ENCODE measurements at regions not wholly inside any gene's neighbourhood (a gene's known extent, or its start where the extent isn't known, plus 50 kb on each side); places are given as distances from the start of the nearest gene placed in this dataset.

GRCh38 chr15:79535536-79535935 lies 103.4 kb downstream of the MINAR1 start:
- WGBS, 2 experiments (ENCODE audit: extremely low coverage in 1 of 2, insufficient coverage in 1 of 2, insufficient read length in 1 of 2, insufficient replicate concordance in 2 of 2, low coverage in 1 of 2, low lambda C conversion rate in 2 of 2, missing lambda C conversion rate in 1 of 2) = 91% methylated on average over 3 of the region's 3 CpGs; no CpG with 5 or more reads in 1 of the 2 experiments
- no peak overlapping the region for H3K4me2 ChIP-seq (ENCODE audit: insufficient read depth in 1 of 2, low read depth in 2 of 2, low read length in 2 of 2)

More at GRCh38 chr15:79535536-79535935, 103.4 kb downstream of the MINAR1 start:
- Histone ChIP-seq H2BK5ac (ENCODE audit: low read depth, low read length) (no peak overlapping the region), H2BK12ac (ENCODE audit: low read depth, low read length) (no peak overlapping the region), H3K14ac (ENCODE audit: insufficient read length) (no peak overlapping the region), H3K4me3 (ENCODE audit: extremely low read depth in 1 of 4, insufficient read depth in 2 of 4, low read depth in 3 of 4, low read length in 4 of 4) (no peak overlapping the region), H3K56ac (replicated peaks; ENCODE audit: insufficient read length, low read depth, low read length) (no peak overlapping the region), H3K18ac (ENCODE audit: extremely low read depth, low read length) (no peak overlapping the region), H3K23ac (ENCODE audit: insufficient read length) (no peak overlapping the region), H3K79me1 (ENCODE audit: low read depth, low read length) (no peaks in the 10 kb centered on the region), H3K4me1 (replicated peaks in 1 of 4; ENCODE audit: control insufficient read depth in 3 of 4, insufficient read depth in 4 of 4, low read length in 3 of 4) (no peaks in the 10 kb centered on the region), H3K27ac (ENCODE audit: low read depth, low read length) (no peak overlapping the region), H3K36me3 (ENCODE audit: control insufficient read depth in 2 of 4, insufficient read depth in 4 of 4, low read length in 3 of 4) (no peaks in the 10 kb centered on the region), H3K23me2 (ENCODE audit: low read depth, low read length) (no peaks in the 10 kb centered on the region), H3K9me3 (ENCODE audit: insufficient read depth in 2 of 2, low read depth in 1 of 2, low read length in 1 of 2) (no peaks in the 10 kb centered on the region), H3K9ac (replicated peaks in 1 of 4; ENCODE audit: extremely low read depth in 1 of 4, low read depth in 3 of 4, low read length in 3 of 4) (no peak overlapping the region), H3K4ac (replicated peaks; ENCODE audit: insufficient read length, low read depth, low read length) (no peak overlapping the region), H3K27me3 (replicated peaks in 1 of 4; ENCODE audit: control insufficient read depth in 3 of 4, extremely low read depth in 1 of 4, insufficient read depth in 3 of 4, low read length in 3 of 4) (no peaks in the 10 kb centered on the region), H2AK5ac (ENCODE audit: low read depth, low read length) (no peak overlapping the region), H2BK120ac (replicated peaks; ENCODE audit: low read depth, low read length) (no peak overlapping the region), H3K79me2 (ENCODE audit: control insufficient read depth in 1 of 2, insufficient read depth in 2 of 2, low read length in 2 of 2) (no peaks in the 10 kb centered on the region), H2AFZ (ENCODE audit: low read length) (no peak overlapping the region), H2BK15ac (ENCODE audit: low read length) (no peak overlapping the region), H4K5ac (ENCODE audit: insufficient read length, low read depth, low read length) (no peak overlapping the region), H4K20me1 (replicated peaks in 1 of 2; ENCODE audit: control insufficient read depth in 1 of 2, insufficient read depth in 2 of 2, low read length in 2 of 2) (no peaks in the 10 kb centered on the region), H2BK20ac (ENCODE audit: low read length) (no peak overlapping the region), H4K8ac (ENCODE audit: extremely low read depth, insufficient read depth, low read length) (no peak overlapping the region), H4K91ac (replicated peaks; ENCODE audit: insufficient read length, low read length) (no peak overlapping the region)
- DNase-seq (ENCODE audit: low read depth in 1 of 2, low spot score in 2 of 2) (no peak), FAIRE-seq (no peak)
- TF ChIP-seq POU5F1 (IDR thresholded peaks at IDR 0.05; ENCODE audit: low read depth, low read length) (no peak), RXRA (IDR thresholded peaks at IDR 0.05; ENCODE audit: insufficient read depth, low read depth, low read length) (no peak), ATF2 (IDR thresholded peaks at IDR 0.05; ENCODE audit: low read length) (no peak), SP2 (IDR thresholded peaks at IDR 0.05; ENCODE audit: low read length) (no peak), HDAC6 (IDR thresholded peaks at IDR 0.05; ENCODE audit: low read depth, low read length) (no peak), YY1 (IDR thresholded peaks at IDR 0.05; ENCODE audit: low read depth, low read length) (no peak)
- POLR2A ChIA-PET (ENCODE audit: partially characterized antibody) = interaction anchor here (1.2 kb wide), 1 partner anchor 9 kb away, joined by 3 read pairs; no protein-coding TSS in a partner anchor
- CTCF ChIA-PET (ENCODE audit: partially characterized antibody) = interaction anchor here (1.5 kb wide), 2 partner anchors 59 to 102 kb away, joined by 3 to 5 read pairs; no protein-coding TSS in a partner anchor

Data from H1 (cell line).